NCI-H510A (cell line): ENCODE measurements at regions not wholly inside any gene's neighbourhood (a gene's known extent, or its start where the extent isn't known, plus 50 kb on each side); places are given as distances from the start of the nearest gene placed in this dataset.

Experiments used
- DNase-seq: peaks from one replicate; lab custom pipeline; 2025; lab: John Stamatoyannopoulos, UW

DNA sequence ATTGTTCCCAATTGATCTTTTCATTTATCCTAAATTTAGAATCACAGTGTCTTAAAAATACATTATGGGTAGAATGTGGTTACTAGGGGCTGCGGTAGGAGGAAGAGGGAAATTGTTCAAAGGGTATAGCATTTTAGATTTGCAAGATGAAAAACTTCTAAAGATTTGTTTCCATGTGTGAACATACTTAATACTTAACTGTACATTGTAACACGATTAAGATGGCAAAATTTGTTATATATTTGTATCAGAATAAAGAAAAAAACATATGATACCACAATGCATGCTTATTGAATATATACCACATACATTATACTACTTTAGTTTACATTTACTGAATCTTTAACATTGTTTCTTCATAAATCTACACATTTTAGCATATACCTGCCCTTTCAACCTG, 677.3 kb upstream of the PCDH20 start:
- DNase-seq, result no peak

DNA sequence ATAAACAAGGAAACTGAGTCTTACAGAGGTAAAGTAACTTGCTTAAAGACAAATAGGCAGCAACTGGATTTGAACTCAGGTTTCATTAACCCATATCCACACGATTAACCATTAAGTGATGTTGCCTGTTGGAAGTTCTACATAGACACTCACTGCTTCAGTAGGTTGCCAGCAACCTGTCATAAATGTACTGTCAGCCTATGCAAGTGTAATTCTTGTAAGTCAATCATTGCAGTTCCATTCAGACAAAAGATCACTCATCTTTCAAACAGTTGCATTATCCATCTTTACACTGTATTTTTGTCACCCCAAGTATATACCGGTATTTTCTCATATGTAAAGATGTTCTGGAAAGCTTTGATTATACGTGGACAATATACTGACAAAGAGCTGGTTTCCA, 676.9 kb upstream of the PCDH20 start:
- DNase-seq, result no peak

DNA sequence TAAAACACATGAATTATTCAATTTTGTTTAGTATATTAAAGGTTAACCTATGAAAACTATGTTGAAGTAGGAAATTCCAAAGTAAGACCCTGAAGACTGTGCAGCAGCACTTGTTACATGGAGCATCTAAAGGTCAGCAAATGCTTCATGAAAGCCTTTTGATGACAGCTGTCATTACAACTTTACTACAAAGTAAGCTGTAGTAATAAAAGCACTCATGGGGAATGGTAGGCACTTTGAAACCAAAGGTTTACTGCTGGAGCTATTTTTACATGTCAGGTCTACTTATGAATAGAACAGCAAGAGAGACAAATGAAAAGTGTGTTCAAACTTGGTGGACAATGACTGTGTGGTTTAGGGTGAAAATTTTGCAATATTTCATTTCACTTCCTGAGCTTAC, 672.5 kb upstream of the PCDH20 start:
- DNase-seq, result no peak

DNA sequence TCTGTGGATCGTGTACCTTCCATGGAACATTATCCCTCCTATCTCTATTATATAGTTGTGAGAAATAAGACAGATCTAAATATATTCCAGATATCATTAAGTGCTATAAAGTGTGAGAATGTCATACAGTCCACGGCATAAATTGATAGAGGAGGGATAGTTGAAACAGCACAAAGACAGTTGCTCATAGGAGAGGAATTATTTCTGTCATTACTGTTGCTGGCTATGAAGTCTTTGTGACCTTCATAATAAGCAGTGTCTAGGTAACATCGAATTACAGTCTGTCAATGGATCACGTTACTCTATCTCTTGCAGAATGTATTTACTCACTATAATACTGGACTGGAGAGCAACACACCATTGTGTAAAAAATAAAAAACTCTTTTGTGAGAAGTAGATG, 671.5 kb upstream of the PCDH20 start:
- DNase-seq, result no peak

DNA sequence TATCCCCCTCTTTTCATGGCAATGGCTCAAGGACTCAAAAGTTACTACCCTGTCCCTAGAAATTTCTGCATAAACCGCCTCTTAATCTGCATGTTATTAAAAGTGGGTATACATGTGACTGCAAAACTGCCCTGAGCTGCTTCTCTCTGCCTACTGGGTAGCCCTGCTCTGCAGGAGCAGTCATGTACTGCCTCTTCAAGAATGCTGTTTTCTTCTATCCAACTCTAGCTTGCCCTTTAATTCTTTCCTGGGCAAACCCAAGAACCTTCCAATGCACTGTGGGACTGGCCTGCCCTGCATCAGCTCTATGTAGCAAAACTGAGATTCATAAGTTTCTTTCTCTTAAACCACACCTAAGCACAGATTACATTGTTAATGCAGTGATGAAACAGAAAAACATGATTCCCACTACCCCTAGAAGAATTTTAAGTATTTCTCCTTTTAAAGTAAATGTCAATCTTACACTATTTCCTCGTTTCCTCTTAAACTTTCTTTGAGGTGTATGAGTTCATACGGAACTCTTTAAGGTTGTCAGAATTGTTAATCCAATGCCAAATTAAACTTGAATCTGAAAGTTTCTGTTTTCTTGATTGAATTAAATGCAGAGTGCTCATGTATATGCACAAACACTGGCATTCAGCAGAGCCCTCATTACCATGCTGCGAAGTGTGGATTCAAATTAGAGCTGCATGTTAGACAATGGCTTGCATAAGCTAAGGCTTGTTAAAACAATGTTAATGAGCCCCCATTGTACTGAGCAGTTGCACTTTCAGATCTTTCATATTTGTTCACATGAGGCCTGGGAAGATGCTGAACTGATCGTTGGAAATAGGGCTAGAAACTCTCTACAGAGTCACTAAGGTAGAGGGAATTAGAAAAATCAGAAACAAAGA, 669.9 kb upstream of the PCDH20 start:
- no peak for DNase-seq

DNA sequence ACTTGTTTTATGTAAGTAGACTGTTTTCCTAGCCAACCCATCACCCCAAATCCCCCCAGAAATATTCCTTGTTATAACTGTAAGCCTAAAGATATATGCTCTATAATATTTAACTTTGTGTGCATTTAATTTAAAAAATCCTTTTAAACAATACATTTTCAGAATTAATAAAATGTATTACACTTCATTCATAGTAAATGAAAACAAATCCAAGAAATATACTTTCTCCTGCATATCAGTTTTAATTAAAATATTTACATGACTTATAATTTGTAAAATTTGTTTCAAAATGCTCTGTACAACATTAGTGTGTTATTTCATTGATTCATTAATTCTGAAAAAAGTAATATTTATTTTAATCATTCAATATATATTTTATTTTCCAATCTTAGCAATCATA, 669.1 kb upstream of the PCDH20 start:
- DNase-seq, result no peak

DNA sequence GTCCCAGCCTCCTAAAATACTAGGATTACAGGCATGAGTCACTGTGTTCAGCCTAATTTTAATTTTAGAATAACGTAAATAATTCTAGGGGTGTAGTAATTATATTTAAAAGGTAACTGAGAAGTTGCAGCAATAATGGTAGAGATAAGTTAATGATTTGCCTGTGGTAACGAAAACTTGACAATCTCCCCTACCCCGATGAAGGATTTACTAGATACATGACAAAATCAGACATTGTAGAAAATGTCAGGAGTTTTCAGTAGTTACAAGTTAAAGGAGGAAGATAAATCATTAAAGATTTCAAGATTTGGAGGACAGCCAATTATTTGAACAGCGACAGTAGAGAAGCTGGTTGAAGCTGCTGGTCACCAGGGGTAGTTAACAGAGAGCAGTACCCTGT, 652.2 kb upstream of the PCDH20 start:
- no peak for DNase-seq

DNA sequence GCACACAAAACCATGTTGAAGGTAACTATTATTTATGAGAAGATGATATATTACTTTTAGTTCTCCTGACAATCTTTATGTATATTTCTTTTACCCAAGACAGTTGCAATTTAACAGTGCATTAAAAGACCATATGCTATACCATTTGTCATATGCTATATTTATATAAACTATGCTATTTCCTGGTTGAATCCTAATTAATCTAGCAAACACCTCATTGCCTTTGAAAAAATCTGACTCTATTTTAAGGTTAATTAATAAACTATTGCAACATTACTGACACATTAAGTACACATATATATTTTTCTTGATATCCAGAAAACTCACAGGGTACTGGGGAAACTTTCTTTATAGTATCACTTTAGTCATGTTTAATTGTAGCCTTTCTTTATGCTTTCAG, 649.4 kb upstream of the PCDH20 start:
- no peak for DNase-seq

DNA sequence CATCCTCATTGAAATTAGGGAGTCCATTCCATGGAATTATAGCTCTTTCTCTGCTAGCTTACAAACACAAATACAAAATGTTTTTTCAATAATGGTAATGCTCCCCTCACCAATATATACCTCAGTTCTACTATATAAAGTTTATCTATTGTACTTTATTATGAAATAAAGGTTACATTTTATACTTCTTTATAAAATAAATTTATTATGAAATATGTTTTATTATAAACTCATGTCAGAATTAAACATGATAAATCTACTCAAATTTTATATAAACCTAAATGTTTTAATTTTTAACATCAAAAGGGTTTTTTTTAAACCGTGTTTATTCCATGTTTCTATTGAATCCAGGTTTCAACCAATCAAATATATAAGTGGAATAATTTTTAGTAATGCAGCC, 646.1 kb upstream of the PCDH20 start:
- DNase-seq, result no peak

DNA sequence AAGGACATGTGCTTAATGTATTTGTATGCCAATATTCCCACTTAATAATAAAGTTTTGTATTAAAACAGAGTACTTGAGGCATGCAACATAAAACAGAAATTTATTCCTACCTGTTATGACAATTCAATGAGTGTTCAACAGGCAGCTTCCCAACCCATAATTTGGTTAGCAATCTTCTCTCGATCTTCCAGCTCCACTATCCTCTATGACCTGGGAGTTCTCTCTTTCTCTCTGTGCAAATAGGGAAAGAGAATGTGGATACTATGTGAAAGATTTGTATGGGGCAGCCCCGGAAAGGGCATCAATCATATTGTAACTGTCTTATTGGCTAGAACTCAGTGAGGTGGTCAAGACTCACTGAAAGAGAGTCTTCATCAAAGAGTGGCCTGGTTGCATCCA, 644.9 kb upstream of the PCDH20 start:
- DNase-seq, result no peak

DNA sequence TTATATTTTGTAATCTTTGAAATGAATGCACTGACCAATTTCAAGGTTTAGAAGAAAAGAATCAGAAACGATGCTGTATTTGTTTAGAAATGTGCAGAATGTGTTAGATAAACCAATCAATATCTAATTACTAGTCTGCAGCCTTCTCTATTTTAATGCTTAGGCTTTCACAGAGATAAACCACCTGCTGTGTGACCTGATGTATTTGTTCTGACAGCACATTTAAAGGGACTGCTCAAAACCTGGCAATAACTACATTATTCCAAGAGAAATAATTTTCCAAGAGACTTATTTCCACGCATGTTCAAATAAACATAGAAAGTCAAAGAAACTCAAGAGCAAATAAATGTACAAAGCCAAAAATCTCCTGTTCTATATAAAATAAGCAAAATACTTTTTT, 641.6 kb upstream of the PCDH20 start:
- no peak for DNase-seq

DNA sequence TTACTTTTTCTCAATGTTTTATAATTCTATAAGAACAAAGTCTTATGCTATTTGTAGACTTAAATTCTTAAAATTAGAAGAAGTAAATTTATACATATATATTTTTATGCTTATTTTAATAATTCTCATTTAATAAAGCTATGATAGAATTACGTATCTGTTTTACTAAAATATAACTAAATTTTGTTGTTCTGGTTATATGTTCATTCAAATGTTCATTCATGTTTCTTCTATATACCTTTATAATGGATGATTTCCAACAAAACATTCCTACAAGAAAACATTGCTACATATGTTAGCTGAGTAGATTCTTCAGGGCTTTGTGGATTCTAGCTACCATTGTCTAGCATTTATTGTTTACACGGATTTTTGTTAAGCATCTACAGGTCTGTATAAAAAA, 634.3 kb upstream of the PCDH20 start:
- DNase-seq, result no peak

DNA sequence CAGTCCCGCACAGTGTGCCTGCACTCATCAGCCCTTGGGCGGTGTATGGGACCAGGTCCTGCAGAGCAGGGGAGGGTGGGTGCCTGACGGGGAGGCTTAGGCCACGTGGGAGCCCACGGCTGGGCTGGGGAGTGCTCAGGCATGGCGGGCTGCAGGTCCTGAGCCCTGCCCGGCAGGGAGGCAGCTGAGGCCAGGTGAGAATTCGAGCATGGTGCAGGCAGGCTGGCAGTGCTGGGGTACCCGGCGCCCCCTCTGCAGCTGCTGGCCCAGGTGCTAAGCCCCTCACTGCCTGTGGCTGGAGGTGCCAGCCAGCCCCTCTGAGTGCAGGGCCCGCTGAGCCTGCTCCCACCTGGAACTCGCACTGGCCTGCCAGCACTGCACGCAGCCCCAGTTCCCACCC, 630.9 kb upstream of the PCDH20 start:
- no peak for DNase-seq

DNA sequence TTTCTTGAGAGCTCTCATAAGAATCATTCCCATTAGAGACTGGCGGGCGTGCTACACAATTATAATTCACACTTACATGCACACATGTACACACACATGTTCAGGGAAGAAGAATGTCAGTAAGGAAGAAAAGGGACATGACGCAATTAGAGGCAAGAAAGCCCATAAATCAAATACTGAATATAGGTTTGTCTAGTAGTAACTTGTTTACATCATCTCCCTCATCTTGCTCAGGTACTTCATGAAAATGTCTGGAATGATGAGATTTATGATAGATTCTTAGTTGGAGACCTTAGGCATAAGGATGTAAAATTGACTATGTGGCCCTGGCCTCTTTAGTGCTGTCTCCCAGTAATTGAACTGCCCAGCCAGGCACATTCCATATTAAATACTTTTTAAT, 628.0 kb upstream of the PCDH20 start:
- DNase-seq, result no peak

DNA sequence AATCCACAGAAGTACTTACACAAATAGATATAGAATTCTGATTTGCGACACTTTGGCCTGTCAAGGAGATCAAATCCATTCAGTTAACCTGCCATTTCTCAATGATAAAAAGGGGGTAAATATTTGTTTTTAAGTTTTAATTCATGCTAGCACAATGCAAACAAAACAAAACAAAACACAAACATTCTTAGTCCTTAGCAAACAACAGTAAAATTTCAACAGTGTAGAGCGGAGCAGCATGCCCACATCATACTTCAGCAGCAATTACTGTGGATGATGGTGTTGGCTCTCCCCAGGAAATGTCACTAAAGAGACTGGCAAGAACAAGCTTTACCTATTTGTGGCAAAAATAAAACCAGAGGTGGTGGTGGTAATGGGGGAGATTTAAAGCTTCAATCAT, 625.2 kb upstream of the PCDH20 start:
- DNase-seq, result no peak

DNA sequence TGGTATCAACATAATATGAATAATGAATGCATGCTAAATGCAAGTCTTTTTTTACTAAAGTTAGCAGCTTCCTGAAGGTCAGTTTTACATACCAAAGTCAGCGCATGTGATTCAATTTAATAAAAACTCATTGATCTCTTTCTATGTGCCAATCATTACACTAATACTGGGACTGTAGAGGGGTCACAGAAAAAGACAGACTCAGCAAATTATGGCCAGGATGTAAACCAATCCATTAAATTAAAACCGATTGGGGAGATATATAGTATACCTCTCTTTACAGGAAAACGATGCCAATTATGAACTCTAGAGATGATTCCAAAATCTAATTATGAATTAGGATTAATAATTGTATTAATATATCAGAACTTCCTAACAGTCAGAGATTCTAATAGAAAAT, 624.4 kb upstream of the PCDH20 start:
- DNase-seq, result no peak

DNA sequence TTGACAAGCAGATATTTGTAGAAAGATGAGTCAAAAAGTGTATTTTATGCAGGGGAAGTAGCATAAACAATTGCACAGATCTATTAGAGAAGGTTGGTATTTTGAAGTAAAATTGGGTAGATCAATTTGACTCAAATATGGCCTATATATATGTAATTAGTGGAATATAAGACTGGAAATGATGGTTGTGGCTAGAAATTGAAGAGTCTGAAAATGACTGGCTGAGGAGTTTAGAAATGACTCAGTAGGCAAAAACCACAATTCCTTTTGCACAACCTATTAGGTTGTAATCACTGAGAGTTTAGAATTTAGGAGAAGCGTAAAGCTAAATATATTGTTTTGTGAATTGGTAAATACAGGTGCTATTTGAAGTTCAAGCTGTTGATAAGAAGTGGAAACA, 622.6 kb upstream of the PCDH20 start:
- no peak for DNase-seq

DNA sequence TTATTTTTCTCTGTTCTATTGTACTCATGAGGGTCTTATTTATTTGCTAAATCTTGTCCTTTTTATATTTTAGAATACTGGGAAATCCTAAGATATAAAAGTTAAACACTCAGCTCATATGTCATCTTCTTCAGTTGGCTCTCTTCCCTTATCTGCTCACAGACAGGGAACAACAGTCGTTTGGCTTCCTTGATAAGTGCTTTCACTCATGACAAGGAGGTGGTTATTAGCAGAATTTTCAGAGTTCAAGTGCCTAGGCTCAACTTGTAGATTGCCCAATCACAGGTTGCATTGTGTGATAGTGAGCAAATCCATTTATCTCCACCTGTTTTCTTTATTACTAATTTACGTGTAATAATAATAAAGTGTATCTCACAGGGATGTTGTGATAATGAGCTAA, 620.3 kb upstream of the PCDH20 start:
- no peak for DNase-seq

DNA sequence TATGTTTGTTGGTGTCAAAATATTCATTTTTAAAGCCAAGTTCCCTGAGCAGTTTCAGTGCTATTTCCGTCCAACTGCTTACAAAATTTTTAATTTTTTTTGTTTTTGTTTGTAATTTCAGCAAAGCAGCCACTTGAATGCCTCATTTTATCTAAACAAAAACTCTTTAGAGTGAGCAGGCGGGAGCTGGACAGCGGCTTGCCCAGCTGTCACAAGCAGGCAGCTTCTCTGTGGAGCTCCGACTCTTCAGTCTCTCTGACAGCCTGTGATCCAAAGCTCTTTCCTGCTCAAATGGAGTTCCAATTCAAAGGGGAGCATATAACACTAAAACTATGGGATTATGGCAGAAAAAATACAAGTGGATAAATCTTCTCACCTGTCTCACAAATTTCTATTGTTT, 618.3 kb upstream of the PCDH20 start:
- no peak for DNase-seq

DNA sequence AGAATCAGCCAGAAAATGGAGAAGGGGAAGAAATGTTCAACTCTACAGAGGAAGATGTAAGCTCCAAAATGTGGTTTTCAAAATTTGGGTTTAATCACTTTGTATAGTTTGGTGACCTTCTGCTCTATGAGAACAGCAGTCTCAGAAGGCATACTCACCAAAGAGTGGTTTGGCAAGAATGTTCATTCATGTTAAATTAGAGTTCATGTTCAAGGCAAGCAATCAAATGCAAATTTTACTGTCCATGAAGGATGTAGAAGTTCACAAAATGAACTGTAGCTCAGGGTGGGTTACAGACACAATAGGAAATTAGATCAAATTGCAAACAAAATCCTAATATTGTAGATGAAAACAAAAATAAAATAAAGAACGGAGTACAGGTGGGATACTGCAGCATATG, 606.7 kb upstream of the PCDH20 start:
- DNase-seq, result no peak

DNA sequence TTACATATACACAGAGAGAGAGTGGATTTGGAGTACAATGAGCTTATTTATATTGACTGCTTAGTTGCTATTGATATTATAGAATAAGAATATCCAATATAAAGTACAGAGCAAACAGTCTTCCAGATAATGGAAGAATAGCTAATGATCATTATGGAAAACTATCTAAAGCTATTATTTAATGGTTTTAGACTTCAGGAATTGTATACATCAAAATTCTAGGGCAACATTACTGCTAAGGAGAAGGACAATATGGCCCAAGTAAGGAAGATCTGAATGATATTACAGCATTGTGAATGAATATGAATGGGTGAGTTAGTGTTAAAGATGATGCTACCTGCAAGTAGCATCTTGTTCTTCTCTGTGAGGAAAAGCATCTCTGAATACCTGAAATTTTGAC, 604.2 kb upstream of the PCDH20 start:
- no peak for DNase-seq

DNA sequence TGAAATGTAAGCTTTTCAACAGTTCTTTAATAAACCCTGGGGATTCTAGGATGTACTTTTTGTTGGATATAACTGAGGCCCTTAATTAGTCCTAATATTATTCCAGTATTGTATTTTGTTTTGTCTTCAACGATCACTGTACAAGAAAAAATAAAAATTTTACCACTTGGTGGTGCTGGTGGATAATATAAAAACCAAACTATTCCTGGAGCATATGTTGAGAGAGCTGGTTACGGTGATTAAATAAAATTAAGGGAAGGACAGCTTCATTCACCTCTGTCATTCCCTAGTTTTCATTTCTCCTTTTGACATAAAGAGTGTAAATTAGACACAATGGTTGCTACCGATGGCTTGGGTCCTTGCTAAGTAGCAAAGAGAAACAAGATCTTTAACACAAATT, 598.6 kb upstream of the PCDH20 start:
- DNase-seq, result no peak

DNA sequence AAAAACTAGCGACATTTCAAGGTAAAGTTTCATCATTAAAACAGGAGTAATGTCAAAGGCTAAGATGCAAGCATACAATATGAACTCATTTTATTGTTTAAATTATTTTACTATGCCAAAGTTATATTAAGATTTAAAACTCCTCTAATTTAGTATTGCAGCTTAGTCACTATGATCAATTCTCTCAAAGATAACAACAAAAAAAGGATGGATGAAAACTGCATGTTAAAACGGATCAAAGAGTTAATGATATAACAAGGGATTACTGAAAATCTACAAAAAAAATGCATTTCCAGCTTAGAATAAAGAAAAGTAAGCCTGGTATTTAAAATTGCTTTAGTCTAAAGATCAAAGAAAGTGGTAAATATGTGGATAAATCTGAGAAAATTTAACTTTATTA, 587.8 kb upstream of the PCDH20 start:
- no peak for DNase-seq

DNA sequence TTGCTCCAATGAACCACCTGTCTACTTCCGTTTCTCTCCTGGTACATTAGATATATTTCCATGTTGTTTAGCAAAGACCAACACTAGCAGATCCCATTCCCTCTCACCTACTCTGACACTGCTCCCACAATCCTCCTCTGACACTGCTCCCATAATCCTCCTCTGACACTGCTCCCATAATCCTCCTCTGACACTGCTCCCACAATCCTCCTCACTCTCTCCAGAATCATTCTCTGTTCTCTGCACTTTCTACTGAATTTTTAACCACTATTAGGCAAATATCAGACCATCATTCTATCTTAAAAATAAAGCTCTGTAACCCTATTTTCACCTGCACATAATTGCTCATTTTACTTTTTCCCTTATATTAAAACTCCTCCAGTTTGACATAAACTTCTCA, 578.5 kb upstream of the PCDH20 start:
- no peak for DNase-seq
